ENCODE measurements at regions not wholly inside any gene's neighbourhood (a gene's known extent, or its start where the extent isn't known, plus 50 kb on each side); places are given as distances from the start of the nearest gene placed in this dataset.

GRCh38 chr4:111269439-111269838, 646.6 kb upstream of the PITX2 start:
- no TSS peak for BruUV-seq (replicated peaks)
- 0% methylated on average over 2 of the region's 2 CpGs for WGBS (ENCODE audit: insufficient coverage, insufficient replicate concordance, low lambda C conversion rate, missing lambda C conversion rate)
- ChIA-PET RAD21 (ENCODE audit: unreplicated experiment) (no interaction called here), SMC1A (ENCODE audit: uncharacterized antibody, unreplicated experiment) (no interaction called here), POLR2A (no interaction called here), CTCF (no interaction called here)
- Histone ChIP-seq H3K36me3 (ENCODE audit: control insufficient read depth in 2 of 2, insufficient read depth in 2 of 2, low read length in 1 of 2) (no peaks in the 10 kb centered on the region), H3K27me3 (replicated peaks in 1 of 2; ENCODE audit: control insufficient read depth in 2 of 2, insufficient read depth in 2 of 2, low read length in 1 of 2) (no peaks in the 10 kb centered on the region), H3K4me3 (no peak overlapping the region), H3K9me3 (replicated peaks; ENCODE audit: control insufficient read depth, insufficient read depth, low read length) (no peaks in the 10 kb centered on the region), H3K4me2 (ENCODE audit: control insufficient read depth, insufficient read depth) (no peak overlapping the region), H3K79me2 (ENCODE audit: control insufficient read depth, insufficient read depth, low read length) (no peaks in the 10 kb centered on the region), H2AFZ (ENCODE audit: control insufficient read depth, low read depth, low read length) (no peak overlapping the region), H3K27ac (ENCODE audit: control insufficient read depth, insufficient read depth) (no peak overlapping the region), H4K20me1 (ENCODE audit: control insufficient read depth, insufficient read depth) (no peaks in the 10 kb centered on the region), H3K4me1 (ENCODE audit: control insufficient read depth, insufficient read depth, low read length) (no peaks in the 10 kb centered on the region), H3K9ac (ENCODE audit: control insufficient read depth, insufficient read depth, low read length) (no peak overlapping the region)
- FAIRE-seq (peak; percentile 23), DNase-seq (ENCODE audit: low read depth, low spot score) (no peak), ATAC-seq (no peak)
- in situ Hi-C loops (cut with MboI) (no loop called here), intact Hi-C loops (cut with micrococcal nuclease; ENCODE audit: unreplicated experiment) (no loop called here)
- TF ChIP-seq NR2C2 (IDR thresholded peaks at IDR 0.05; ENCODE audit: borderline replicate concordance, control insufficient read depth, insufficient read length, low read depth): no peak
- TF ChIP-seq SREBF2 (IDR thresholded peaks at IDR 0.05; ENCODE audit: low read length): no peak
- no peak for TF ChIP-seq ELK1 (IDR thresholded peaks at IDR 0.05; ENCODE audit: low read depth, low read length)
- TF ChIP-seq, protein P1, sequence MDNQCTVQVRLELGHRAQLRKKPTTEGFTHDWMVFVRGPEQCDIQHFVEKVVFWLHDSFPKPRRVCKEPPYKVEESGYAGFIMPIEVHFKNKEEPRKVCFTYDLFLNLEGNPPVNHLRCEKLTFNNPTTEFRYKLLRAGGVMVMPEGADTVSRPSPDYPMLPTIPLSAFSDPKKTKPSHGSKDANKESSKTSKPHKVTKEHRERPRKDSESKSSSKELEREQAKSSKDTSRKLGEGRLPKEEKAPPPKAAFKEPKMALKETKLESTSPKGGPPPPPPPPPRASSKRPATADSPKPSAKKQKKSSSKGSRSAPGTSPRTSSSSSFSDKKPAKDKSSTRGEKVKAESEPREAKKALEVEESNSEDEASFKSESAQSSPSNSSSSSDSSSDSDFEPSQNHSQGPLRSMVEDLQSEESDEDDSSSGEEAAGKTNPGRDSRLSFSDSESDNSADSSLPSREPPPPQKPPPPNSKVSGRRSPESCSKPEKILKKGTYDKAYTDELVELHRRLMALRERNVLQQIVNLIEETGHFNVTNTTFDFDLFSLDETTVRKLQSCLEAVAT (IDR thresholded peaks at IDR 0.05): no peak
- TF ChIP-seq, protein P2, sequence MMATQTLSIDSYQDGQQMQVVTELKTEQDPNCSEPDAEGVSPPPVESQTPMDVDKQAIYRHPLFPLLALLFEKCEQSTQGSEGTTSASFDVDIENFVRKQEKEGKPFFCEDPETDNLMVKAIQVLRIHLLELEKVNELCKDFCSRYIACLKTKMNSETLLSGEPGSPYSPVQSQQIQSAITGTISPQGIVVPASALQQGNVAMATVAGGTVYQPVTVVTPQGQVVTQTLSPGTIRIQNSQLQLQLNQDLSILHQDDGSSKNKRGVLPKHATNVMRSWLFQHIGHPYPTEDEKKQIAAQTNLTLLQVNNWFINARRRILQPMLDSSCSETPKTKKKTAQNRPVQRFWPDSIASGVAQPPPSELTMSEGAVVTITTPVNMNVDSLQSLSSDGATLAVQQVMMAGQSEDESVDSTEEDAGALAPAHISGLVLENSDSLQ (IDR thresholded peaks at IDR 0.05): no peak
